ENCODE measurements at regions not wholly inside any gene's neighbourhood (a gene's known extent, or its start where the extent isn't known, plus 50 kb on each side); places are given as distances from the start of the nearest gene placed in this dataset.

DNA sequence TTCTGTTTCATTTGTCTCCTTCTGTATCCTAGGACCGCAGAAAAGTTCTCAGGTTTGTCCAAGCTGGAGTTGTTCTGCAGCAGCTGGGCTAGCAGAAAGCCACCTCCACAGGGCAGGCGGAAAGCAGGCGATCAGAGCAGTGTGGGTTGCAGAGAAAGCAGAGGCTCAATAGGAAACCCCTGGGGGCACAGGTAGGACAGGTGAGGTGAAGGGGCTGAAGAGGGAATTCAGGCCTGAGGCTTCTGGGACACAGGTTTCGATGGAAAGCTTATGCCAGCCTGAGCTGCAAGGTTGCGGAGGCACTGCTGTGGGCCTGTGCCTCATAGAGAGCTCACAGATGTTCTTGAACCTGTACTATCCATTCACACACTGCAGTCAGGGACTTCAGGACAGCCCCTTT is 194.9 kb upstream of the TPK1 start:
- TF ChIP-seq POLR2A (IDR thresholded peaks at IDR 0.05) (no peak), CTCF (IDR thresholded peaks at IDR 0.05) (no peak)
